ENCODE measurements at regions not wholly inside any gene's neighbourhood (a gene's known extent, or its start where the extent isn't known, plus 50 kb on each side); places are given as distances from the start of the nearest gene placed in this dataset.

GRCh38 chr15:61421938-61422337, 192.8 kb upstream of the RORA start:
- TF ChIP-seq EZH2 (IDR thresholded peaks at IDR 0.05; ENCODE audit: borderline replicate concordance) (no peak), CTCF (IDR thresholded peaks at IDR 0.05; ENCODE audit: poor library complexity) (no peak), EZH2phosphoT487 (IDR thresholded peaks at IDR 0.05; ENCODE audit: low read depth, severe bottlenecking, unreplicated experiment) (no peak)
